ENCODE measurements at regions not wholly inside any gene's neighbourhood (a gene's known extent, or its start where the extent isn't known, plus 50 kb on each side); places are given as distances from the start of the nearest gene placed in this dataset.

DNA sequence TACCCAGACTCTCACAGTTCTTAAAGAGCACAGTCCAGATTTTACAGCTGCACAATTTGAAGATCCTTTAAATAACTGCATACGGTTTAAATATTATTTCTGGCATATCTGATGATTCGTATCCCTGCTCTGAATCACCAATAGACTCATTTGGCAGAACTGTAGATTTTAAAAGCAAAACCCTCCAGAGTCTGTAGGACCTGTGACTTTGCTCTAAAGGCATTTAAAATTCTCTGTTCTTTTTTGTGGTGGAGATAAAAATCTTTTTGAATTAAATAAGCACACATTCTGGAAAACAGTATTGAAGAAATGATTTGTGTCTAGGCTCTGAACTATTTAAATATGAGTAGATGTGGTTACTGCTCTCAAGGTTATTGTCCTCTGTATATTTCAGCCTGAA is 246.2 kb upstream of the PITX2 start:
- TF ChIP-seq, protein P1, sequence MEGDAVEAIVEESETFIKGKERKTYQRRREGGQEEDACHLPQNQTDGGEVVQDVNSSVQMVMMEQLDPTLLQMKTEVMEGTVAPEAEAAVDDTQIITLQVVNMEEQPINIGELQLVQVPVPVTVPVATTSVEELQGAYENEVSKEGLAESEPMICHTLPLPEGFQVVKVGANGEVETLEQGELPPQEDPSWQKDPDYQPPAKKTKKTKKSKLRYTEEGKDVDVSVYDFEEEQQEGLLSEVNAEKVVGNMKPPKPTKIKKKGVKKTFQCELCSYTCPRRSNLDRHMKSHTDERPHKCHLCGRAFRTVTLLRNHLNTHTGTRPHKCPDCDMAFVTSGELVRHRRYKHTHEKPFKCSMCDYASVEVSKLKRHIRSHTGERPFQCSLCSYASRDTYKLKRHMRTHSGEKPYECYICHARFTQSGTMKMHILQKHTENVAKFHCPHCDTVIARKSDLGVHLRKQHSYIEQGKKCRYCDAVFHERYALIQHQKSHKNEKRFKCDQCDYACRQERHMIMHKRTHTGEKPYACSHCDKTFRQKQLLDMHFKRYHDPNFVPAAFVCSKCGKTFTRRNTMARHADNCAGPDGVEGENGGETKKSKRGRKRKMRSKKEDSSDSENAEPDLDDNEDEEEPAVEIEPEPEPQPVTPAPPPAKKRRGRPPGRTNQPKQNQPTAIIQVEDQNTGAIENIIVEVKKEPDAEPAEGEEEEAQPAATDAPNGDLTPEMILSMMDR (IDR thresholded peaks at IDR 0.05; ENCODE audit: insufficient read depth, low read length, poor library complexity, severe bottlenecking): no peak
- no peak for TF ChIP-seq EZH2phosphoT487 (conservative IDR thresholded peaks at IDR 0.05; ENCODE audit: low read length)
